ENCODE measurements at regions not wholly inside any gene's neighbourhood (a gene's known extent, or its start where the extent isn't known, plus 50 kb on each side); places are given as distances from the start of the nearest gene placed in this dataset.
"Not testable (repeated sequence)": the region's sequence is repeated elsewhere in the genome, so short reads cannot be mapped to it uniquely, and the experiment has no call there.

- not testable (repeated sequence) for TF ChIP-seq EZH2 (IDR thresholded peaks at IDR 0.05; ENCODE audit: insufficient read depth, poor library complexity, severe bottlenecking); EZH2phosphoT487 (IDR thresholded peaks at IDR 0.05; ENCODE audit: insufficient read depth, low read depth)
These were observed 316.8 kb upstream of the PLGLB2 start for GRCh38 chr2:87431051-87431450.
